ENCODE measurements at regions not wholly inside any gene's neighbourhood (a gene's known extent, or its start where the extent isn't known, plus 50 kb on each side); places are given as distances from the start of the nearest gene placed in this dataset.

DNA sequence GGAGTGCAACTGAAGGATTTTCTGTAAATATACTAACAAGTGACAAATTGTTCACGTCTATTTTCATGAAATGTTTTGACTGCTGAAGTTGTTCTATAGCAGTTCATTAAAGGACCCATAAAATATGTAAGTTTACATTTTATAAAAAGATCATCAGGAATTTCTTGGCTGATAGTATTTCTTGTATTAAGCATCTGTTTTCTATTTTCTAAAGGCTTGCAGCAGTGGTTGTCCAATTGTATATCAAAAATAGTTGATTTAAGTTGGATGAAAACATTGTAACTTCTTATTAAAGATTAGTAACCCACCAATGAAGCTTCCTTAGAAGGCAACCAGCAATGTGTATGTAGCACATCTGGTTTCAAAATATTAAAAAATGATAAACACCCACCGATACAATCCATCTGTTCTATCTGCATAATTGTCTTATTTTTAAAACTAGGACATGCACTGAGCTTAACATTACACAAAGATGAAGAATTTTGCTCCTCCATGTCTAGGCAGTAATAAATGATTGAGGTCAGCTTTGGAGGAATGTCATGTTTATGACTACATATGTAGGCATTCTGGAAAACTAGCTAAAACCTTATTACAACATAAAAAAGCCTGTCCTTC, 301.3 kb upstream of the TCF21 start (continued):
- TF ChIP-seq POLR2AphosphoS2 (conservative IDR thresholded peaks at IDR 0.05; ENCODE audit: low read length), result no peak
- TF ChIP-seq NR3C1 (IDR thresholded peaks at IDR 0.05), result no peak
- TF ChIP-seq CHD4 (IDR thresholded peaks at IDR 0.05; ENCODE audit: borderline replicate concordance), result no peak
- TF ChIP-seq CHD2 (IDR thresholded peaks at IDR 0.05; ENCODE audit: low read length, partially characterized antibody), result no peak
- TF ChIP-seq SMC3 (IDR thresholded peaks at IDR 0.05), result no peak
- TF ChIP-seq CBX2 (IDR thresholded peaks at IDR 0.05; ENCODE audit: borderline replicate concordance, low read depth), result no peak
- TF ChIP-seq MAZ (IDR thresholded peaks at IDR 0.05; ENCODE audit: borderline replicate concordance, low read depth, low read length), result no peak

DNA sequence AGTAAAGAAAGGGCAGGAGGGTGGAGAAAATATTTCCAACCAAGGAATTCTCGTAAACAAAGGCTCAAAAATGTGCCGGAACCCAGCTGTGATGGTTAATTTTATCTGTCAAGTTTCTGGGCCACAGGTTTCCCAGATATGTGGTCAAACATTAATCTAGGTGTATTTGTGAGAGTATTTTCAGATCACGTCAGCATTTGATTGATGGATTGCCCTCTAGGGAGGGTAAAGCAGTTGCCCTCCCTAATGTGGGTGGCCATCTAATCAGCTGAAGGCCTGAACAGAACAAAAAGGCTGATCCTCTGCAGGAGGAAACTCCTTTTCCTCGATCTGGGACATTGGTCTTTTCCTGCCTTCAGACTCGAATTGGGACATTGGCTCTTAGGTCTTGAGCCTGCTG, 298.7 kb upstream of the TCF21 start:
- peak overlapping the region; percentile 81 for H3K4me2 ChIP-seq
- H3K4me1 ChIP-seq, result peaks cover 50% of the 10 kb centered on the region
- peak; percentile 84 to 88 for ATAC-seq
- no peak for FAIRE-seq
- H3K9me3 ChIP-seq, result peaks cover 5% of the 10 kb centered on the region; the same call in 2 of the 3 replicates
- WGBS (ENCODE audit: missing lambda C conversion rate), result 0% methylated on average over 5 of the region's 5 CpGs
- DNase-seq (ENCODE audit: low read depth in 1 of 2, low spot score in 1 of 2), result peak; percentile 17 to 96
- ChIA-PET POLR2A (interaction anchor here (0.6 to 0.7 kb wide), 3 partner anchors 20 to 767 kb away, joined by 3 to 7 read pairs (median 3); no protein-coding TSS in a partner anchor), CTCF (interaction anchor here (1.2 to 1.5 kb wide), 3 partner anchors 21 to 333 kb away, joined by 3 to 6 read pairs (median 3); no protein-coding TSS in a partner anchor)
- H3K4me3 ChIP-seq, result no peak overlapping the region
- peak overlapping the region; percentile 94 to 97 for H3K27ac ChIP-seq
- TF ChIP-seq ZNF302 (CRISPR knock-in tag; IDR thresholded peaks at IDR 0.05), result no peak
- no peak for TF ChIP-seq CBX2 (IDR thresholded peaks at IDR 0.05; ENCODE audit: borderline replicate concordance, low read depth)
- TF ChIP-seq JUNB (IDR thresholded peaks at IDR 0.05), result peak; percentile 73
- peak; percentile 95 for TF ChIP-seq GATA3 (IDR thresholded peaks at IDR 0.05; ENCODE audit: borderline replicate concordance)
- TF ChIP-seq FOSB (CRISPR knock-in tag; IDR thresholded peaks at IDR 0.05), result no peak
- TF ChIP-seq, protein P1, sequence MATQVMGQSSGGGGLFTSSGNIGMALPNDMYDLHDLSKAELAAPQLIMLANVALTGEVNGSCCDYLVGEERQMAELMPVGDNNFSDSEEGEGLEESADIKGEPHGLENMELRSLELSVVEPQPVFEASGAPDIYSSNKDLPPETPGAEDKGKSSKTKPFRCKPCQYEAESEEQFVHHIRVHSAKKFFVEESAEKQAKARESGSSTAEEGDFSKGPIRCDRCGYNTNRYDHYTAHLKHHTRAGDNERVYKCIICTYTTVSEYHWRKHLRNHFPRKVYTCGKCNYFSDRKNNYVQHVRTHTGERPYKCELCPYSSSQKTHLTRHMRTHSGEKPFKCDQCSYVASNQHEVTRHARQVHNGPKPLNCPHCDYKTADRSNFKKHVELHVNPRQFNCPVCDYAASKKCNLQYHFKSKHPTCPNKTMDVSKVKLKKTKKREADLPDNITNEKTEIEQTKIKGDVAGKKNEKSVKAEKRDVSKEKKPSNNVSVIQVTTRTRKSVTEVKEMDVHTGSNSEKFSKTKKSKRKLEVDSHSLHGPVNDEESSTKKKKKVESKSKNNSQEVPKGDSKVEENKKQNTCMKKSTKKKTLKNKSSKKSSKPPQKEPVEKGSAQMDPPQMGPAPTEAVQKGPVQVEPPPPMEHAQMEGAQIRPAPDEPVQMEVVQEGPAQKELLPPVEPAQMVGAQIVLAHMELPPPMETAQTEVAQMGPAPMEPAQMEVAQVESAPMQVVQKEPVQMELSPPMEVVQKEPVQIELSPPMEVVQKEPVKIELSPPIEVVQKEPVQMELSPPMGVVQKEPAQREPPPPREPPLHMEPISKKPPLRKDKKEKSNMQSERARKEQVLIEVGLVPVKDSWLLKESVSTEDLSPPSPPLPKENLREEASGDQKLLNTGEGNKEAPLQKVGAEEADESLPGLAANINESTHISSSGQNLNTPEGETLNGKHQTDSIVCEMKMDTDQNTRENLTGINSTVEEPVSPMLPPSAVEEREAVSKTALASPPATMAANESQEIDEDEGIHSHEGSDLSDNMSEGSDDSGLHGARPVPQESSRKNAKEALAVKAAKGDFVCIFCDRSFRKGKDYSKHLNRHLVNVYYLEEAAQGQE (IDR thresholded peaks at IDR 0.05), result no peak
- TF ChIP-seq NR3C1 (IDR thresholded peaks at IDR 0.05), result no peak
- TF ChIP-seq HOXA7 (CRISPR knock-in tag; IDR thresholded peaks at IDR 0.05), result no peak
- no peak for TF ChIP-seq SREBF2 (IDR thresholded peaks at IDR 0.05)
- no peak for TF ChIP-seq CHD2 (IDR thresholded peaks at IDR 0.05; ENCODE audit: low read length, partially characterized antibody)
- no peak for TF ChIP-seq TP53 (CRISPR knock-in tag; IDR thresholded peaks at IDR 0.05)
- TF ChIP-seq BHLHE40 (IDR thresholded peaks at IDR 0.05; ENCODE audit: low read depth, low read length), result no peak
- TF ChIP-seq, protein P2, sequence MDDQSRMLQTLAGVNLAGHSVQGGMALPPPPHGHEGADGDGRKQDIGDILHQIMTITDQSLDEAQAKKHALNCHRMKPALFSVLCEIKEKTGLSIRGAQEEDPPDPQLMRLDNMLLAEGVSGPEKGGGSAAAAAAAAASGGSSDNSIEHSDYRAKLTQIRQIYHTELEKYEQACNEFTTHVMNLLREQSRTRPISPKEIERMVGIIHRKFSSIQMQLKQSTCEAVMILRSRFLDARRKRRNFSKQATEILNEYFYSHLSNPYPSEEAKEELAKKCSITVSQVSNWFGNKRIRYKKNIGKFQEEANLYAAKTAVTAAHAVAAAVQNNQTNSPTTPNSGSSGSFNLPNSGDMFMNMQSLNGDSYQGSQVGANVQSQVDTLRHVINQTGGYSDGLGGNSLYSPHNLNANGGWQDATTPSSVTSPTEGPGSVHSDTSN (IDR thresholded peaks at IDR 0.05), result peak; percentile 88; the same call in 1 of the 2 replicates
- no peak for TF ChIP-seq POLR2AphosphoS2 (conservative IDR thresholded peaks at IDR 0.05; ENCODE audit: low read length)
- TF ChIP-seq, protein P3, sequence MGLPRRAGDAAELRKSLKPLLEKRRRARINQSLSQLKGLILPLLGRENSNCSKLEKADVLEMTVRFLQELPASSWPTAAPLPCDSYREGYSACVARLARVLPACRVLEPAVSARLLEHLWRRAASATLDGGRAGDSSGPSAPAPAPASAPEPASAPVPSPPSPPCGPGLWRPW (IDR thresholded peaks at IDR 0.05), result no peak
- no peak for TF ChIP-seq ESRRA (IDR thresholded peaks at IDR 0.05; ENCODE audit: borderline replicate concordance, low read length)
- no peak for TF ChIP-seq NFE2L2 (conservative IDR thresholded peaks at IDR 0.05; ENCODE audit: low read length)
- no peak; a peak in 3 of 5 replicates for TF ChIP-seq RAD21 (conservative IDR thresholded peaks at IDR 0.05 in 1 of 2, IDR thresholded peaks at IDR 0.05 in 1 of 2)
- TF ChIP-seq EHF (CRISPR knock-in tag; IDR thresholded peaks at IDR 0.05), result no peak
- TF ChIP-seq MAFK (IDR thresholded peaks at IDR 0.05; ENCODE audit: partially characterized antibody), result peak; percentile 1
- TF ChIP-seq CEBPB (IDR thresholded peaks at IDR 0.05), result peak in 1 of 2 experiments; percentile 51; a peak in 1 of 4 replicates
- TF ChIP-seq SMC3 (IDR thresholded peaks at IDR 0.05), result no peak; the same call in 1 of the 3 replicates
- TF ChIP-seq CHD4 (IDR thresholded peaks at IDR 0.05; ENCODE audit: borderline replicate concordance), result no peak
- peak; percentile 27; the same call in 1 of the 2 replicates for TF ChIP-seq FOSL2 (IDR thresholded peaks at IDR 0.05)
- peak; percentile 29; the same call in 1 of the 2 replicates for TF ChIP-seq FOSL2 (CRISPR knock-in tag; IDR thresholded peaks at IDR 0.05)
- TF ChIP-seq CBX8 (IDR thresholded peaks at IDR 0.05), result no peak
- TF ChIP-seq HOXB5 (CRISPR knock-in tag; IDR thresholded peaks at IDR 0.05), result peak; percentile 98
- TF ChIP-seq ZFP36 (IDR thresholded peaks at IDR 0.05; ENCODE audit: borderline replicate concordance, partially characterized antibody), result no peak
- TF ChIP-seq, protein P4, sequence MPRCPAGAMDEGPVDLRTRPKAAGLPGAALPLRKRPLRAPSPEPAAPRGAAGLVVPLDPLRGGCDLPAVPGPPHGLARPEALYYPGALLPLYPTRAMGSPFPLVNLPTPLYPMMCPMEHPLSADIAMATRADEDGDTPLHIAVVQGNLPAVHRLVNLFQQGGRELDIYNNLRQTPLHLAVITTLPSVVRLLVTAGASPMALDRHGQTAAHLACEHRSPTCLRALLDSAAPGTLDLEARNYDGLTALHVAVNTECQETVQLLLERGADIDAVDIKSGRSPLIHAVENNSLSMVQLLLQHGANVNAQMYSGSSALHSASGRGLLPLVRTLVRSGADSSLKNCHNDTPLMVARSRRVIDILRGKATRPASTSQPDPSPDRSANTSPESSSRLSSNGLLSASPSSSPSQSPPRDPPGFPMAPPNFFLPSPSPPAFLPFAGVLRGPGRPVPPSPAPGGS (IDR thresholded peaks at IDR 0.05), result peak; percentile 82; the same call in 2 of the 3 replicates
- TF ChIP-seq, protein P5, sequence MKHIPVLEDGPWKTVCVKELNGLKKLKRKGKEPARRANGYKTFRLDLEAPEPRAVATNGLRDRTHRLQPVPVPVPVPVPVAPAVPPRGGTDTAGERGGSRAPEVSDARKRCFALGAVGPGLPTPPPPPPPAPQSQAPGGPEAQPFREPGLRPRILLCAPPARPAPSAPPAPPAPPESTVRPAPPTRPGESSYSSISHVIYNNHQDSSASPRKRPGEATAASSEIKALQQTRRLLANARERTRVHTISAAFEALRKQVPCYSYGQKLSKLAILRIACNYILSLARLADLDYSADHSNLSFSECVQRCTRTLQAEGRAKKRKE (CRISPR knock-in tag; IDR thresholded peaks at IDR 0.05; ENCODE audit: low read depth), result no peak
- TF ChIP-seq KDM1A (IDR thresholded peaks at IDR 0.05; ENCODE audit: low read depth), result no peak
- TF ChIP-seq, protein P6, sequence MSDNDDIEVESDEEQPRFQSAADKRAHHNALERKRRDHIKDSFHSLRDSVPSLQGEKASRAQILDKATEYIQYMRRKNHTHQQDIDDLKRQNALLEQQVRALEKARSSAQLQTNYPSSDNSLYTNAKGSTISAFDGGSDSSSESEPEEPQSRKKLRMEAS (IDR thresholded peaks at IDR 0.05), result peak; percentile 58

Data from A549 (cell line).